Breast epithelium (tissue), 4 donors: ENCODE measurements at regions not wholly inside any gene's neighbourhood (a gene's known extent, or its start where the extent isn't known, plus 50 kb on each side); places are given as distances from the start of the nearest gene placed in this dataset.
"Not testable (repeated sequence)": the region's sequence is repeated elsewhere in the genome, so short reads cannot be mapped to it uniquely, and the experiment has no call there.

Experiments
- DNase-seq, 2 donors: peaks; one replicate each; pipeline ENCODE4 v3.0.0-alpha.2; 2019; ENCODE audit warnings: low spot score in 2 of 2
- H3K27ac ChIP-seq, 2 donors: fragments of 200-600 bp; sonication (generic) in 1 of 2; one replicate each; pipeline ENCODE4 v1.5.1; 2016 to 2019; ENCODE audit warnings: mild to moderate bottlenecking in 1 of 2
- H3K27me3 ChIP-seq, 2 donors: fragments of 200-600 bp; sonication (generic) in 1 of 2; one replicate each; pipeline versions ENCODE4 v1.5.1 to v1.6.0; 2017 to 2019; ENCODE audit warnings: control low read depth in 1 of 2, mild to moderate bottlenecking in 1 of 2
- H3K36me3 ChIP-seq: fragments of 200-600 bp; one replicate; pipeline ENCODE4 v1.5.1; 2019
- H3K4me1 ChIP-seq, 2 donors: fragments of 200-600 bp; sonication (generic); one replicate each; pipeline ENCODE4 v1.5.1; 2016 to 2019; ENCODE audit warnings: control low read depth in 1 of 2
- H3K4me3 ChIP-seq, 3 donors: fragments of 200-600 bp; sonication (generic); 1 replicate in 2 of 3; 2 replicates in 1 of 3; pipeline ENCODE4 v1.5.1; 2016 to 2019; ENCODE audit warnings: mild to moderate bottlenecking in 3 of 3, moderate library complexity in 2 of 3
- H3K9me3 ChIP-seq, 2 donors: fragments of 200-600 bp; sonication (generic) in 1 of 2; one replicate each; pipeline ENCODE4 v1.5.1; 2016 to 2019; ENCODE audit warnings: control low read depth in 1 of 2
- CTCF ChIP-seq, 3 donors: fragments of 450-650 bp; IDR thresholded peaks; one replicate each; pipeline ENCODE4 v1.5.1; 2016 to 2017; ENCODE audit warnings: antibody characterized with exemption in 3 of 3, mild to moderate bottlenecking in 3 of 3, moderate library complexity in 3 of 3
- POLR2A ChIP-seq: fragments of 450-650 bp; IDR thresholded peaks from one replicate; pipeline ENCODE4 v1.6.1; 2016; ENCODE audit warnings: antibody characterized with exemption, mild to moderate bottlenecking, moderate library complexity
- POLR2AphosphoS5 ChIP-seq, 3 donors: sonication (generic); formaldehyde crosslinking; IDR thresholded peaks; one replicate each; pipeline ENCODE4 v1.6.1; 2017; ENCODE audit warnings: antibody characterized with exemption in 3 of 3
- intact Hi-C: fragments of 100-400 bp; cut with DNase I; formaldehyde crosslinking; loops from one replicate; pipeline ENCODE4 v1.15.1; 2023; ENCODE audit warnings: low total_unique reads

- H3K9me3 ChIP-seq = no peaks in the 10 kb centered on the region
- DNase-seq = no peak
- no peaks in the 10 kb centered on the region for H3K27me3 ChIP-seq
- H3K27ac ChIP-seq = no peak overlapping the region
- intact Hi-C loops = no loop called here
- TF ChIP-seq CTCF (IDR thresholded peaks at IDR 0.05) = no peak
- no peak overlapping the region for H3K4me3 ChIP-seq
- H3K36me3 ChIP-seq = no peaks in the 10 kb centered on the region
- no peaks in the 10 kb centered on the region for H3K4me1 ChIP-seq
Measured at GRCh38 chr1:65630855-65631254, 161.8 kb upstream of the PDE4B start.

- intact Hi-C loops = no loop called here
- no peaks in the 10 kb centered on the region for H3K9me3 ChIP-seq
- no peak overlapping the region for H3K4me3 ChIP-seq
- no peak overlapping the region for H3K27ac ChIP-seq
- no peaks in the 10 kb centered on the region for H3K36me3 ChIP-seq
- H3K4me1 ChIP-seq = no peaks in the 10 kb centered on the region
- no peak for TF ChIP-seq CTCF (IDR thresholded peaks at IDR 0.05)
- no peak for TF ChIP-seq POLR2A
- no peak for TF ChIP-seq POLR2AphosphoS5 (IDR thresholded peaks at IDR 0.05)
- no peak for DNase-seq
- H3K27me3 ChIP-seq = no peaks in the 10 kb centered on the region
Measured at GRCh38 chr1:65632235-65632634, 160.5 kb upstream of the PDE4B start.

GRCh38 chr1:65640046-65640445 lies 152.6 kb upstream of the PDE4B start:
- Histone ChIP-seq H3K27ac (no peak overlapping the region), H3K36me3 (no peaks in the 10 kb centered on the region), H3K4me3 (no peak overlapping the region), H3K4me1 (no peaks in the 10 kb centered on the region), H3K27me3 (no peaks in the 10 kb centered on the region), H3K9me3 (no peaks in the 10 kb centered on the region)
- intact Hi-C loops = no loop called here
- DNase-seq = no peak
- no peak for TF ChIP-seq POLR2A
- TF ChIP-seq CTCF (IDR thresholded peaks at IDR 0.05) = no peak
- no peak for TF ChIP-seq POLR2AphosphoS5 (IDR thresholded peaks at IDR 0.05)

- H3K27ac ChIP-seq, H3K9me3 ChIP-seq, intact Hi-C loops, H3K27me3 ChIP-seq, DNase-seq, H3K4me1 ChIP-seq, H3K36me3 ChIP-seq, H3K4me3 ChIP-seq: not testable (repeated sequence)
Measured at GRCh38 chr1:65649185-65649584, 143.5 kb upstream of the PDE4B start.

GRCh38 chr1:65650682-65651081 lies 142.0 kb upstream of the PDE4B start:
- Histone ChIP-seq H3K9me3 (no peaks in the 10 kb centered on the region), H3K4me3 (no peak overlapping the region), H3K4me1 (no peaks in the 10 kb centered on the region), H3K36me3 (no peaks in the 10 kb centered on the region), H3K27me3 (no peaks in the 10 kb centered on the region), H3K27ac (no peak overlapping the region)
- TF ChIP-seq POLR2AphosphoS5 (IDR thresholded peaks at IDR 0.05) = no peak
- TF ChIP-seq POLR2A = no peak
- no peak for TF ChIP-seq CTCF (IDR thresholded peaks at IDR 0.05)
- intact Hi-C loops = no loop called here
- DNase-seq = no peak

GRCh38 chr1:65654526-65654925 lies 138.2 kb upstream of the PDE4B start:
- H3K27ac ChIP-seq, H3K27me3 ChIP-seq, DNase-seq, H3K4me1 ChIP-seq, H3K9me3 ChIP-seq, H3K36me3 ChIP-seq, intact Hi-C loops, H3K4me3 ChIP-seq: not testable (repeated sequence)

- DNase-seq, H3K36me3 ChIP-seq, H3K27ac ChIP-seq, H3K27me3 ChIP-seq, H3K4me1 ChIP-seq, H3K4me3 ChIP-seq, intact Hi-C loops, H3K9me3 ChIP-seq: not testable (repeated sequence)
Measured at GRCh38 chr1:65657609-65658008, 135.1 kb upstream of the PDE4B start.
